SKM-1 (cell line): ENCODE measurements at regions not wholly inside any gene's neighbourhood (a gene's known extent, or its start where the extent isn't known, plus 50 kb on each side); places are given as distances from the start of the nearest gene placed in this dataset.
A peak's percentile ranks its signal among the peaks of the same experiment; 100 is the strongest.

ENCODE experiments used
- DNase-seq: peaks from one replicate; lab custom pipeline; 2025; ENCODE audit not compliant: unreplicated experiment; lab: John Stamatoyannopoulos, UW

- no peak for DNase-seq
Measured at GRCh38 chr16:85480727-85481101, 132.4 kb upstream of the GSE1 start.

GRCh38 chr16:85481206-85481605 lies 131.9 kb upstream of the GSE1 start:
- DNase-seq: no peak

GRCh38 chr16:85481738-85482137 lies 131.4 kb upstream of the GSE1 start:
- no peak for DNase-seq

DNA sequence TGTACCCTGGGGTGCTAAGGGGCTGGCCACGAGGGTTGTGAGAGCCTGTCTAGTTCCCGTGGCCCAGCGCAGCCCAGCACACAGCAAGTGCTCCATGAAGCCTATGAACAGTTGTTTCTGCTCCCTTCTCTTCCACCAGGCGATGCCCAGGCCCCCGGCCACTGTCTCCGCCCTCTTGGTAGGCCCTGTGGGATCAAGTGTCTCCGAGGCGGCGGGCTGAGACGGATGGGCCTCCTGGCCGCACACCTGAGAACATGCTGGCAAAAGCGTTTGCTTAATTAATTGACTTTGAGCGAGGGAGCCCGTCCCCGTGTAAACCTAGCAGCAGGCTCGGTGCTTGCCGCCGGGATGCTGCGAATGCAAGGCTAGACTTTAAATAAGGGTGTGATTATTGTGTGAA lies 129.7 kb upstream of the GSE1 start:
- no peak for DNase-seq

GRCh38 chr16:85484347-85485300 lies 128.5 kb upstream of the GSE1 start:
- no peak for DNase-seq

GRCh38 chr16:85485379-85485778 lies 127.7 kb upstream of the GSE1 start:
- no peak for DNase-seq

GRCh38 chr16:85486256-85486915 lies 126.7 kb upstream of the GSE1 start:
- DNase-seq: no peak

GRCh38 chr16:85488414-85488813 lies 124.7 kb upstream of the GSE1 start:
- no peak for DNase-seq

DNA sequence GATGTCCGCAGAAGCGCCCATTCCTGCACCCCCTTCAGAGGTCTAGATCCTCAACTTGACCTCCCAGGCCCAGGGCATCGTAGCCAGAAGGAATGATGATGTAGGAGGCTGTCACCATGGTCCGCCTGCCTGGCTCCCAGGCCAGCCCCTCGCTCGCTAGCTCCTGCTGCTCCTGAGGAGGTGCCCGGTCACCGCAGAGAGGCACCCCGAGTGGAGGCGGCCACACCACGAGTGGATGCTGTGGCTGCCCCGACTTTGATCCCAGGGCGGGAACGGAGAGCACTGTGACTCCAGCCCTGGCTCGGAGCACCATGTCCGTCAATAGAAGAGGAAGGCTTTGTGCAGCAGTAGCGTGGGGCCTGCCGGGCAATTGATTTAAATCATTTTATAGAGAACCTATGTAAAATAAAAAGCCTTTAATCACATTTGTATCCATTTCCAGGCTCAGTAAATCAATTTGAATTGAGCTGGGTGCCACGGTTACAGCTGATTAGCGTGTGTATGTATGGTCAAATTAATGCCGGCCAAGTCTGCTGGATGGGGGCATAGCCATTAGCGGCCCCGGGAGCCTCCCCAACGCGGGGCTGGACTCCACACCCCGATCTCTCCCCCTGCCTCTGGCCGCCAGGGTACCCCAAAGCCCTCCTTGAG lies 122.6 kb upstream of the GSE1 start:
- no peak for DNase-seq

GRCh38 chr16:85491058-85491771 lies 121.9 kb upstream of the GSE1 start:
- peak; percentile 51 for DNase-seq

DNA sequence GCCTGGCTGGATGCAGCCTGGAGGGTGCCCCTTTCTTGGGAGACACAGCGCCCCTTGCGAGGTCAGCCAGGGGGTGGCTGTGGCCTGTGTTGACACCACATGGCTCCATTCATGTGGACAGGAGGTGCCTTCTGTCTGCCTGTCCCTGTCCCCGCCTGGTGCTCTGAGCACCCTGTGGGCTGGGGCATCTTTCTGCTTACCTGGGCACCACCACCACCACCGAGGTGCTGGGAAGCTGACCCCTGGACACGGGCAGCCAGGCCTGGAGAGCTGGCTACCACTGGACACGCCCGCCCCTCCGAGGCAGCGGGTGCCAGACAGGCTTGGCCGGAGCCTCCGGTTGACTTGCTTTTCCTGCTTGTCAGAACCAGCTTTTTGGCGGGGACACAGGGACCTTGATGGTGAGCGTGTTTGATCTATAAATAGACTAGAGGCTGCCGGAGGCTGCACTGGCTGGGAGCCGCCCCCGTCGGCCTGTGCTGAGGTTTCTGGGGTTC lies 121.3 kb upstream of the GSE1 start:
- no peak for DNase-seq

DNA sequence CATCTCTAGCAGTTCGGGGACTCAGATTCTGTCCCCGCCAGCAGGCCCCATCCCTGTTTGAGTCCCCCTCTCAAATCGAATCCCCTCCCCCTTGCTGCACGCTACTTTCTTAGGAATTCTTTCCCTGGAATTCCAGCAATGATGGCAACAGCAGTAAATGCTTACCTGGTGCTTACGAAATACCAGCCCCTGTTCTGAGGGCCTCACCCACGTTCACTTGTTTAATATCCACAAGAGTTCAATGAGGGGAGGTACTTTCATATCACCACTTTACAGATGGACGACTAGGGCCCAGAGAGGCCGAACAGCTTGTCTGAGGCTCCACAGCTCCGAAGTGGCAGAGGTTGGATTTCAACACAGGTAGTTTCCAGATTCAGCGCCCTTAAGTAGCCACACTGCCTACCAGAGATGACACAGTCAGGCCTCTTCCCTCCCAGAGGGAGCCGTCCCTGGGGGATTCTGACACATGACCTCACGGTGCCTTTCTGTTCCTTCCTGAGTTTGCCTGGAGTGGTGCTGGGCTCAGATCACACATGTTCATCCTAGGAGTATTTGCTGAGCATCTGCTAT lies 120.7 kb upstream of the GSE1 start:
- DNase-seq: no peak

- DNase-seq: no peak
Measured at GRCh38 chr16:85494315-85494714, 118.8 kb upstream of the GSE1 start.

DNA sequence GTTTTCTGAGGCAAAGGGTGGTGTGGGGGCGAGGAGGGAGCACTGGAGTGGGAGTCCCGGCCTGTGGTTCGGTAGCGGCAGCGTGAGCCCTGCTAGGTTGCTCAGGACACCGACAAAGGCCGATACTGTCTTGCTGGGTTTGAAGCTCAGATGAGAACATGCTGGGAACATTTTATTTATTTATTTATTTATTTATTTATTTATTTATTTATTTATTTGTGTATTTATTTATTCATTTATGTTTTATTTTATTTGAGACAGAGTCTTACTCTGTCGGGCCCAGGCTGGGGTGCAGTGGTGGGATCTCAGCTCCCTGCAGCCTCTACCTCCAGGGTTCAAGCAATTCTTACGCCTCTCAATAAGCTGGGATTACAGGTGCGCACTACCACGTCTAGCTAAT lies 117.9 kb upstream of the GSE1 start:
- no peak for DNase-seq

GRCh38 chr16:85495823-85496538 lies 117.1 kb upstream of the GSE1 start:
- DNase-seq: no peak

- no peak for DNase-seq
Measured at GRCh38 chr16:85497622-85498314, 115.4 kb upstream of the GSE1 start.

- DNase-seq: no peak
Measured at GRCh38 chr16:85498607-85499006, 114.5 kb upstream of the GSE1 start.

- DNase-seq: no peak
Measured at GRCh38 chr16:85500220-85500619, 112.9 kb upstream of the GSE1 start.

- DNase-seq: no peak
Measured at GRCh38 chr16:85501900-85502299, 111.2 kb upstream of the GSE1 start.

DNA sequence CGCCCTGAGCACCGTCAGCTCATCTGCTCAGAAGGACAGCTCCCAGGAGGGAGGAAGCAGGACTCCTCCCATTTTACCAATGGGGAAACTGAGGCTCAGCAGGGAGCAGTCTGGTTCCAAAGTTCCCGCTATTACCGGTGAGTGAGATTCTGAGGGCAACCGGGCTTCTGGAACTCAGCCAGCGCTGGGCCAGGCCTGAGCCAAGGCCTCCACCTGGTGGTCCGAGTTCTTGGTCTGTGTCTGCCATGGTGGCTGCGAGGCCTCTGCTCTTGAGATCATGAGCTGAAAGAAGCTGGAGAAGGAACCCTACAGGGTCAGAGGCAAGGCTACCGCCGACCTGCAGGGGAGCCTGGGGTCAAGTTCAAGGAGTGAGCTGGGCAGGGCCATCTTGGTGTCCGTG lies 110.8 kb upstream of the GSE1 start:
- DNase-seq: no peak
